Stomach smooth muscle (tissue), 2 donors: ENCODE measurements at regions not wholly inside any gene's neighbourhood (a gene's known extent, or its start where the extent isn't known, plus 50 kb on each side); places are given as distances from the start of the nearest gene placed in this dataset.
A peak's percentile ranks its signal among the peaks of the same experiment; 100 is the strongest.
"Not testable (repeated sequence)": the region's sequence is repeated elsewhere in the genome, so short reads cannot be mapped to it uniquely, and the experiment has no call there.

Experiments used
- H3K27ac ChIP-seq: one replicate; pipeline ENCODE4 v1.7.0; 2013; ENCODE audit warnings: mild to moderate bottlenecking, low read length, inconsistent platforms
- H3K27me3 ChIP-seq, 2 donors: one replicate each; pipeline ENCODE4 v1.7.0; 2013; ENCODE audit warnings: low read length in 2 of 2; ENCODE audit not compliant: insufficient read depth in 2 of 2, control insufficient read depth in 1 of 2
- H3K36me3 ChIP-seq, 2 donors: one replicate each; pipeline ENCODE4 v1.7.0; 2013; ENCODE audit warnings: low read length in 2 of 2; ENCODE audit not compliant: control insufficient read depth in 2 of 2, insufficient read depth in 2 of 2
- H3K4me1 ChIP-seq: one replicate; pipeline ENCODE4 v1.7.0; 2013; ENCODE audit warnings: low read length; ENCODE audit not compliant: control insufficient read depth, insufficient read depth
- H3K4me3 ChIP-seq, 2 donors: one replicate each; pipeline ENCODE4 v1.7.0; 2013; ENCODE audit warnings: low read length in 2 of 2
- H3K9ac ChIP-seq, 2 donors: one replicate each; pipeline ENCODE4 v1.7.0; 2013; ENCODE audit warnings: low read length in 2 of 2, mild to moderate bottlenecking in 1 of 2
- H3K9me3 ChIP-seq, 2 donors: one replicate each; pipeline ENCODE4 v1.7.0; 2013; ENCODE audit warnings: low read length in 2 of 2; ENCODE audit not compliant: control insufficient read depth in 2 of 2
- donor health status: healthy.
- donor health status: Pancreatic carcinoma.

DNA sequence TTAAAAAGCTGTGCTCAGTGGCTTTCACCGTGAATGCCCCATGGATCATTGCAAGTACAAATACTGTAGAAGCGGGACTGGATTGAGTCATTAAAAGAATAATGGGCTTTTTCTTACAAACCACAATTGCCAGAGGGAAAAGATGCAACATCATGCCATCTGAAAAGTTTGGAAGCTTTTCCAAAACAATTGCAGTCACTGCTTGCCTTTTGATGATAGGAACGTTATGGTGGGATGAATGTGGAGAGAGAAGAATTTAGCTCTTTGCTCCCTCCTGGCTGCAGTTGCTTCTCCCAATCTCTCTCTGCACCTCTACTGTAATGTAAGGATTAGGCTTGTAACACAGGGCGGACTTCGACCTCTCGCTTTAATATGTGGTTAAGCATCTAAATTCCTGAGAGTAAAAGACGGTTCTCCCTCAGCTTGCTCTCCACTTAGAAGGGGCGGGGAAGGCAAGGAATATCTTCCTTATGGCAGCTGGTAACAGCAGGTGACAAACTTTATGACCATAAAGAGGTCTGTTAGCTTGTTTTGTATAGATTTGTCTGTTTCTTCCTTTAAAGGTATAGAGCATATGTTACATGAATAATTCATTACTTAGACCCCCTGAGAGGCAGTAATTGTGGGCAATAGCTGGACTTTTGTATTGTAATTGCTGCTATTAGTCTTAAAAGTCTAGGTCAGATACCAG, 376.1 kb downstream of the UTRN start:
- Histone ChIP-seq H3K4me1 (peaks cover 6% of the 10 kb centered on the region), H3K9ac (no peak overlapping the region), H3K27ac (no peak overlapping the region), H3K27me3 (no peaks in the 10 kb centered on the region), H3K36me3 (no peaks in the 10 kb centered on the region), H3K9me3 (no peaks in the 10 kb centered on the region), H3K4me3 (no peak overlapping the region)

DNA sequence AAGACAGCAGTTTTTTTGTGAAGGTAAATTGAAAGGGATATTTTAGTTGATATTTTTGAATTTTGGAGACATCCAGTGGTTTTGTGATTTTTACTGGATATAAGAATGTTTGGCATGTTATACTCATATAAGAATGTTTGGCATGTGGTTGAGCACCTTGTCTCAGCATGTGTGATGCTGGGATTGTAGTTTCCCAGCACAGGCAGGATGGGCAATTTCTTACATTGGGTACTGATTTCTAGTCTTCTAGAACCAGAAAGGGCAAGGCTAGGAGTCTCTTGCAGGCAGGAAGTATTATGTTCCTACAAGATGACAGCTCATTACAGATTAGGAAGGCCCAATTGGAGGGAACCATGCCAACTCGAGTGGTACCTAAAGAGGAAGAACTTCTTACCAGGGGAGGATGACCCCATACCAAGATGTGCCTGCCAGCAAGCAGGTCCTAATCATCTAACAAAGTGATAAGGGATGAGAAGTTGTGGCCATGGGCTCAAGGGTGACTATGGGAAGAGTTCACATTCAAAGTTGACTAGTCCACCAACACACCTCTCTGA, 377.8 kb downstream of the UTRN start:
- H3K4me1 ChIP-seq = peaks cover 6% of the 10 kb centered on the region
- H3K9ac ChIP-seq = no peak overlapping the region
- H3K4me3 ChIP-seq = no peak overlapping the region
- H3K36me3 ChIP-seq = no peaks in the 10 kb centered on the region
- H3K27ac ChIP-seq = no peak overlapping the region
- H3K27me3 ChIP-seq = no peaks in the 10 kb centered on the region
- H3K9me3 ChIP-seq = no peaks in the 10 kb centered on the region

GRCh38 chr6:144664281-144664680, 379.1 kb downstream of the UTRN start:
- Histone ChIP-seq H3K27me3 (no peaks in the 10 kb centered on the region), H3K4me3 (no peak overlapping the region), H3K36me3 (no peaks in the 10 kb centered on the region), H3K9ac (no peak overlapping the region), H3K9me3 (no peaks in the 10 kb centered on the region), H3K27ac (no peak overlapping the region), H3K4me1 (peaks cover 3% of the 10 kb centered on the region)

DNA sequence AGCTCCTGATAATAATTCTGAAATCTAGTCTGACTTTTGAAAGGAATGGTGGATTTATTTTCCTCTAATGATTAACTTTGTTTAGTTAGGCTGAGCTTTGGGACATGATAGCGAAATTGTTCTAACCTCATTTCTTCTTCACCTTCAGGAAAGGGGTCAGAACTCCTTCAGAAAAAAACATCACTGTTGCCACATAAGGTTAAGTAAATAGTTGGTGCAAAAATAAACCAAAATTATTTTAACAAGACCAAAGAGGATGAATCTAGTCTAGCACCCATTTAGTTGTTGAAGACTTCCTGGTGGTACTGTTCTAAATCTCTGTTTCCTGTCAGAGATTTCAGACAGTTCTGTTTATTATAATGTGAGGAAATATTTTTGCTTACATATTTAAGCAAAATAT, 379.8 kb downstream of the UTRN start:
- H3K9me3 ChIP-seq = no peaks in the 10 kb centered on the region
- H3K9ac ChIP-seq = no peak overlapping the region
- no peak overlapping the region for H3K4me3 ChIP-seq
- no peaks in the 10 kb centered on the region for H3K27me3 ChIP-seq
- H3K4me1 ChIP-seq = no peaks in the 10 kb centered on the region
- no peak overlapping the region for H3K27ac ChIP-seq
- H3K36me3 ChIP-seq = no peaks in the 10 kb centered on the region

- H3K27ac ChIP-seq = no peak overlapping the region
- H3K9me3 ChIP-seq = no peaks in the 10 kb centered on the region
- H3K9ac ChIP-seq = no peak overlapping the region
- no peak overlapping the region for H3K4me3 ChIP-seq
- H3K36me3 ChIP-seq = no peaks in the 10 kb centered on the region
- no peaks in the 10 kb centered on the region for H3K27me3 ChIP-seq
- no peaks in the 10 kb centered on the region for H3K4me1 ChIP-seq
These were observed 380.9 kb downstream of the UTRN start for GRCh38 chr6:144665932-144666450.

- Histone ChIP-seq H3K27ac (no peak overlapping the region), H3K27me3 (no peaks in the 10 kb centered on the region), H3K4me3 (no peak overlapping the region), H3K9ac (no peak overlapping the region), H3K9me3 (no peaks in the 10 kb centered on the region), H3K36me3 (no peaks in the 10 kb centered on the region), H3K4me1 (no peaks in the 10 kb centered on the region)
These were observed 381.6 kb downstream of the UTRN start for GRCh38 chr6:144666781-144667180.

- Histone ChIP-seq H3K27me3 (no peaks in the 10 kb centered on the region), H3K9me3 (no peaks in the 10 kb centered on the region), H3K9ac (no peak overlapping the region), H3K4me3 (no peak overlapping the region), H3K4me1 (no peaks in the 10 kb centered on the region), H3K36me3 (no peaks in the 10 kb centered on the region), H3K27ac (no peak overlapping the region)
These were observed 382.7 kb downstream of the UTRN start for GRCh38 chr6:144667532-144668503.

DNA sequence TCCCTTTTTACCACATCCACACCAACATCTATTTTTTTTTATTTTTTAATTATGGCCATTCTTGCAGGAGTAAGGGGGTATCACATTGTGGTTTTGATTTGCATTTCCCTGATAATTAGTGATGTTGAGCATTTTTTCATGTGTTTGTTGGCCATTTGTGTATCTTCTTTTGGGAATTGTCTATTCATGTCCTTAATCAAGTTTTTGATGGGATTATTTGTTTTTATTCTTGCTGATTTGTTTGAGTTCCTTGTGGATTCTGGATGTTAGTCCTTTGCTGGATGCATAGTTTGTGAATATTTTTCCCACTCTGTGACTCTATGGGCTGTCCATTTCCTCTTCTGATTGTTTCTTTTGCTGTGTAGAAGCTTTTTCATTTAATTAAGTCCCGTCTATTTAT, 385.1 kb downstream of the UTRN start:
- H3K9me3 ChIP-seq, H3K36me3 ChIP-seq, H3K27me3 ChIP-seq, H3K27ac ChIP-seq, H3K9ac ChIP-seq, H3K4me1 ChIP-seq, H3K4me3 ChIP-seq: not testable (repeated sequence)

GRCh38 chr6:144673807-144674206, 388.7 kb downstream of the UTRN start:
- H3K27ac ChIP-seq = no peak overlapping the region
- H3K9ac ChIP-seq = no peak overlapping the region
- H3K4me1 ChIP-seq = peaks cover 6% of the 10 kb centered on the region
- no peaks in the 10 kb centered on the region for H3K36me3 ChIP-seq
- H3K9me3 ChIP-seq = peaks cover 3 to 4% of the 10 kb centered on the region in 2 donors
- no peak overlapping the region for H3K4me3 ChIP-seq
- no peaks in the 10 kb centered on the region for H3K27me3 ChIP-seq

DNA sequence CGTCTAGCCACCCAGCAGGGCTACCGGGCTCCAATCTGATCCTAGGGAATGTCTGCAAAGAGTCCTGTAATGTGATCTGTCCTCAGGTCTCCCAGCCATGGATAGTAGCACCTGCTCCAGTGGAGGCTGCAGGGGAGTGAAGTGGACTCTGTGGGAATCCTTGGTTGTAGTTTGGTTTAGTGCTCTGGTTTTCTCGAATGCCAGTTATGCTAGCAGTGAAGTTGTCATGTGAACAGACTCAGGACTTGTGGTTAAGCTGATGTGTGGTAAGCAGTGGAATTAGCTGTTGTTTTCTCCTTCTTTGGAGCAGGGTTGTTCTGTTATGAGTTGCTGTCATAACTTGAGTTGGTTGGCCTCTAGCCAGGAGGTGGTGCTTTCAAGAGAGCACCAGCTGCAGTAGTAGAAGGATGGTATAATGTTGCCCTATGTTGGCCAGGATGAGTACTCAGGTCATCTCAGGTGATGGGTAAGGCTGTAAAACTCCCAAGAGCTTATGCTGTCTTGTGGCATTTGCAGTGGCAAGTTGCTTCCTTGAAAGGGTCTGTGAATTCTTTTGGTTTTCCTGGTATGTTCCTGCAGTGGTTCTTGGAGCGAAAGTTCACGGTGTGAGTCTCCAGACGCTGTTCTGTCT, 390.2 kb downstream of the UTRN start:
- peaks cover 3 to 4% of the 10 kb centered on the region in 2 donors for H3K9me3 ChIP-seq
- H3K4me3 ChIP-seq = peak overlapping the region in 1 of 2 donors; percentile 8
- H3K27ac ChIP-seq = no peak overlapping the region
- H3K9ac ChIP-seq = no peak overlapping the region
- H3K36me3 ChIP-seq = no peaks in the 10 kb centered on the region
- H3K4me1 ChIP-seq = peaks cover 6% of the 10 kb centered on the region
- H3K27me3 ChIP-seq = no peaks in the 10 kb centered on the region
